GM12875 (cell line): ENCODE measurements at regions not wholly inside any gene's neighbourhood (a gene's known extent, or its start where the extent isn't known, plus 50 kb on each side); places are given as distances from the start of the nearest gene placed in this dataset.

Source experiments
- H3K4me3 ChIP-seq: one replicate; pipeline ENCODE4 v1.5.1; 2011; ENCODE audit warnings: low read depth, low read length, control low read depth
- TF ChIP-seq, protein P1 (sequence below): IDR thresholded peaks from 2 replicates; pipeline ENCODE4 v1.5.1; 2011; ENCODE audit warnings: low read depth, mild to moderate bottlenecking, control low read depth, inconsistent platforms, low read length, moderate library complexity, borderline replicate concordance; ENCODE audit not compliant: insufficient read depth

DNA sequence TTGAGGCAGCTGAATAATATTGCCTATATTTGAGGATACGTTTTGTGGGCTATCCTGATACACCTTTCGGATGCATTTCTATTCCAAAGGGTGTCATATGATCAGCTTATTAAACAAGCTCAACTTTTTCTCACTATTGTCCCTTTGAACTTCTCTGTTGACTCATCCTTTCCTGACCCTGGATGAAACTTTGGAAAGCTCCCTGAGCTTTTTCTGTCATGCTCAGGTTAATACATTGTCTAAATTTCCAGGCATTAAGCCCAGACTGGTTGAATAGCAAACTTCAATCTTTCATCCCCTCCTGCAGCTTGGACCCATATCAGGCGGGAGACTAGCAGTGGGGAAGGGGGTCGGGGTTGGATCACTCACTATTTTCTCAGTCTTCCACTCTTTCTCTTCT is 104.9 kb upstream of the PTPN3 start:
- TF ChIP-seq, protein P1, sequence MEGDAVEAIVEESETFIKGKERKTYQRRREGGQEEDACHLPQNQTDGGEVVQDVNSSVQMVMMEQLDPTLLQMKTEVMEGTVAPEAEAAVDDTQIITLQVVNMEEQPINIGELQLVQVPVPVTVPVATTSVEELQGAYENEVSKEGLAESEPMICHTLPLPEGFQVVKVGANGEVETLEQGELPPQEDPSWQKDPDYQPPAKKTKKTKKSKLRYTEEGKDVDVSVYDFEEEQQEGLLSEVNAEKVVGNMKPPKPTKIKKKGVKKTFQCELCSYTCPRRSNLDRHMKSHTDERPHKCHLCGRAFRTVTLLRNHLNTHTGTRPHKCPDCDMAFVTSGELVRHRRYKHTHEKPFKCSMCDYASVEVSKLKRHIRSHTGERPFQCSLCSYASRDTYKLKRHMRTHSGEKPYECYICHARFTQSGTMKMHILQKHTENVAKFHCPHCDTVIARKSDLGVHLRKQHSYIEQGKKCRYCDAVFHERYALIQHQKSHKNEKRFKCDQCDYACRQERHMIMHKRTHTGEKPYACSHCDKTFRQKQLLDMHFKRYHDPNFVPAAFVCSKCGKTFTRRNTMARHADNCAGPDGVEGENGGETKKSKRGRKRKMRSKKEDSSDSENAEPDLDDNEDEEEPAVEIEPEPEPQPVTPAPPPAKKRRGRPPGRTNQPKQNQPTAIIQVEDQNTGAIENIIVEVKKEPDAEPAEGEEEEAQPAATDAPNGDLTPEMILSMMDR: no peak
- no peak overlapping the region for H3K4me3 ChIP-seq

GRCh38 chr9:109604131-109604530 is 106.0 kb upstream of the PTPN3 start:
- H3K4me3 ChIP-seq: no peak overlapping the region
- TF ChIP-seq, protein P1: no peak

GRCh38 chr9:109604781-109605180 is 106.7 kb upstream of the PTPN3 start:
- no peak overlapping the region for H3K4me3 ChIP-seq
- TF ChIP-seq, protein P1: no peak

DNA sequence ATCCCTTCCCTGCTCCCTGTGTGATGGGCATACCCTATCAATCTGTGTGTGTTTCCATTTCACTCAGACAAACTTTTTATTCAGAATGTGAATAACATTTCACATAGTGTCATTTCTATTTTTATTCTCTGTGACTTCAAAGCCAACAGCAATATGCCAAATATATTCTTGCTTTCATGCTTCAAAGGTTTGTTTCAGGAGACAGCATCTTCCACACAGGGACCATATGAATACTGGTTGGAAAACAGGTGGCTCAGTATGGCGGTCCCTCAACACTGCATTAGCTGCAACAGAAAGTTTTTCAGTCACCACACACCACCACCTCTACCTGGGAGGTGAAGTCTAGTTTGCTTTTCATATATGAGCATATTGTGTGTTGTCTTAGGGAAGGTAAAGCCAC is 111.0 kb upstream of the PTPN3 start:
- TF ChIP-seq, protein P1: no peak
- no peak overlapping the region for H3K4me3 ChIP-seq

DNA sequence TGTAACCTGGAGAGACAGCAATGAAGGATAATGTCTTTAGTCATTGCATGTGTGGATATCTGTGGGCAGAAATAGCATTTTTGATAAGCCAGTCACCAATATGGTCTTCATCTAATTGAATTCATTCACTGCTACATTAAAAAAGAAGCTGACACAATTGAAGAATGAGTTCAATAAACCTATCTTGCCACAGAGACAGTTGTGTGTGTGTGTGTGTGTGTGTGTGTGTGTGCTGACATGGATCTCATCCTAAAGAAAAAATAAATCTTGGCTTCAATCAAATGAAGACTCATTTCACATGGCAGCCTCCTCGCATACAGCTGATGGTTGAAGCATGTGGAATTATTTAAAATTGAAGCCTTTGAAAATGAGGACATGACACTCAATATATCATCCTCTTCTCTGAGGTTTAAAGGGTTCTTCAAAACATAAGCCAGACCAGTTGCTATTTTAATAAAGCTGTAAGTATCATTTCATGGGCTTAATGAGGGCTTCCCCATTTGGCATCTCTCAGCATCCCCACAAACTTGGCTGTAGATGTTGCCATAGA is 118.5 kb upstream of the PTPN3 start:
- TF ChIP-seq, protein P1: no peak
- no peak overlapping the region for H3K4me3 ChIP-seq

- no peak overlapping the region for H3K4me3 ChIP-seq
- TF ChIP-seq, protein P1: no peak
Measured at GRCh38 chr9:109619310-109619709, 121.2 kb upstream of the PTPN3 start.

- TF ChIP-seq, protein P1: no peak
- no peak overlapping the region for H3K4me3 ChIP-seq
Measured at GRCh38 chr9:109624143-109624542, 126.0 kb upstream of the PTPN3 start.
